MM.1S (cell line): ENCODE measurements at regions not wholly inside any gene's neighbourhood (a gene's known extent, or its start where the extent isn't known, plus 50 kb on each side); places are given as distances from the start of the nearest gene placed in this dataset.

Experiments used
- DNase-seq: peaks from one replicate; pipeline ENCODE4 v3.0.0-alpha.2; 2015
- H2AFZ ChIP-seq: fragments of 300-600 bp; sonication (generic); 2 replicates; pipeline ENCODE4 v1.6.0; 2016; ENCODE audit warnings: antibody characterized with exemption, low read length
- H3F3A ChIP-seq: fragments of 300-600 bp; sonication (generic); 2 replicates; pipeline ENCODE4 v1.6.1; 2016; ENCODE audit warnings: mild to moderate bottlenecking, antibody characterized with exemption, low read length, moderate library complexity, mixed read lengths; ENCODE audit not compliant: insufficient read depth
- H3K27ac ChIP-seq: fragments of 300-600 bp; sonication (generic); 2 replicates; pipeline ENCODE4 v1.5.1; 2016; ENCODE audit warnings: mild to moderate bottlenecking, low read length
- H3K27me3 ChIP-seq: fragments of 300-600 bp; sonication (generic); replicated peaks from 2 replicates; pipeline ENCODE4 v1.6.0; 2016; ENCODE audit warnings: low read length; ENCODE audit not compliant: insufficient read depth
- H3K36me3 ChIP-seq: fragments of 300-600 bp; sonication (generic); replicated peaks from 2 replicates; pipeline ENCODE4 v1.6.1; 2016; ENCODE audit warnings: mild to moderate bottlenecking, low read length, mixed read lengths; ENCODE audit not compliant: insufficient read depth
- H3K4me1 ChIP-seq: fragments of 300-600 bp; sonication (generic); 2 replicates; pipeline ENCODE4 v1.6.1; 2016; ENCODE audit warnings: low read length, mixed read lengths
- H3K4me2 ChIP-seq: fragments of 300-600 bp; sonication (generic); 2 replicates; pipeline ENCODE4 v1.6.0; 2016; ENCODE audit warnings: low read depth, low read length
- H3K4me3 ChIP-seq: fragments of 300-600 bp; sonication (generic); 2 replicates; pipeline ENCODE4 v1.5.1; 2016; ENCODE audit warnings: low read length, mixed read lengths
- H3K79me2 ChIP-seq: fragments of 300-600 bp; sonication (generic); 2 replicates; pipeline ENCODE4 v1.6.1; 2016; ENCODE audit warnings: mixed run types, low read length, mixed read lengths
- H3K9ac ChIP-seq: fragments of 300-600 bp; sonication (generic); 2 replicates; pipeline ENCODE4 v1.6.1; 2016; ENCODE audit warnings: low read length, mixed read lengths
- H3K9me2 ChIP-seq: fragments of 300-600 bp; sonication (generic); replicated peaks from 2 replicates; pipeline ENCODE4 v1.6.1; 2016; ENCODE audit warnings: mild to moderate bottlenecking, low read length, mixed read lengths; ENCODE audit not compliant: insufficient read depth
- H3K9me3 ChIP-seq: fragments of 300-600 bp; sonication (generic); replicated peaks from 2 replicates; pipeline ENCODE4 v1.6.1; 2016; ENCODE audit warnings: mild to moderate bottlenecking, low read length, mixed read lengths; ENCODE audit not compliant: insufficient read depth
- H4K20me1 ChIP-seq: fragments of 300-600 bp; sonication (generic); 2 replicates; pipeline ENCODE4 v1.6.1; 2016; ENCODE audit warnings: mild to moderate bottlenecking, low read length, moderate library complexity, mixed read lengths; ENCODE audit not compliant: insufficient read depth
- EZH2 ChIP-seq: fragments of 300-600 bp; sonication (generic); optimal IDR thresholded peaks from 2 replicates; pipeline ENCODE3; 2017; ENCODE audit warnings: low read depth, mild to moderate bottlenecking, antibody characterized with exemption, low read length, mixed read lengths
- EZH2phosphoT487 ChIP-seq: fragments of 300-600 bp; sonication (generic); IDR thresholded peaks from 2 replicates; pipeline ENCODE4 v1.6.1; 2018; ENCODE audit warnings: antibody characterized with exemption, low read length
- TF ChIP-seq, protein P1 (sequence below): fragments of 300-600 bp; sonication (generic); IDR thresholded peaks from 2 replicates; pipeline ENCODE4 v1.5.1; 2016; ENCODE audit warnings: antibody characterized with exemption, low read length, mixed read lengths

DNA sequence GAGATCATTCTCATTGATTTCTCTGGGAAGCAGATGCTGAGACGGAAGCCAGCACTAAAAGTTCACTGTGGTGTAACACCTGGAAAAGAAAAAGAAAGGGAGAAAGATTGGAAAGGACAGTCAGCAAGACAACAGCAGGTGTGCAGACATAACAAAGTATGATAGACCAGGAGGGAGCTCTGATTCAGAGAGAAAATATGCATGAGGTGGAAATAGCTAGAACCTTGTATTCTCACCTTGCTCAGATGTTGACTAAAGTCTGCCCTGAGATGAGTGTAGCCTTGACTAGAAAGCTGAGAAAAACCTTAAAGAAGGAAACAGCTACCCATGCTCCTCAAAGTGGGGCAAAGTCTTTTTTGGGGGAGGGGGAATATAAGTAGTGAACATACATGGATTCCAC is 1711.8 kb downstream of the EFNB2 start:
- TF ChIP-seq, protein P1, sequence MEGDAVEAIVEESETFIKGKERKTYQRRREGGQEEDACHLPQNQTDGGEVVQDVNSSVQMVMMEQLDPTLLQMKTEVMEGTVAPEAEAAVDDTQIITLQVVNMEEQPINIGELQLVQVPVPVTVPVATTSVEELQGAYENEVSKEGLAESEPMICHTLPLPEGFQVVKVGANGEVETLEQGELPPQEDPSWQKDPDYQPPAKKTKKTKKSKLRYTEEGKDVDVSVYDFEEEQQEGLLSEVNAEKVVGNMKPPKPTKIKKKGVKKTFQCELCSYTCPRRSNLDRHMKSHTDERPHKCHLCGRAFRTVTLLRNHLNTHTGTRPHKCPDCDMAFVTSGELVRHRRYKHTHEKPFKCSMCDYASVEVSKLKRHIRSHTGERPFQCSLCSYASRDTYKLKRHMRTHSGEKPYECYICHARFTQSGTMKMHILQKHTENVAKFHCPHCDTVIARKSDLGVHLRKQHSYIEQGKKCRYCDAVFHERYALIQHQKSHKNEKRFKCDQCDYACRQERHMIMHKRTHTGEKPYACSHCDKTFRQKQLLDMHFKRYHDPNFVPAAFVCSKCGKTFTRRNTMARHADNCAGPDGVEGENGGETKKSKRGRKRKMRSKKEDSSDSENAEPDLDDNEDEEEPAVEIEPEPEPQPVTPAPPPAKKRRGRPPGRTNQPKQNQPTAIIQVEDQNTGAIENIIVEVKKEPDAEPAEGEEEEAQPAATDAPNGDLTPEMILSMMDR = no peak
- TF ChIP-seq EZH2 = no peak
- TF ChIP-seq EZH2phosphoT487 = no peak
- Histone ChIP-seq H3K4me1 (no peaks in the 10 kb centered on the region), H3K79me2 (no peaks in the 10 kb centered on the region), H3K9ac (no peak overlapping the region), H3K27ac (no peak overlapping the region), H4K20me1 (no peaks in the 10 kb centered on the region), H3K36me3 (no peaks in the 10 kb centered on the region), H2AFZ (no peak overlapping the region), H3K4me2 (no peak overlapping the region), H3K9me3 (no peaks in the 10 kb centered on the region), H3F3A (no peaks in the 10 kb centered on the region), H3K27me3 (no peaks in the 10 kb centered on the region), H3K9me2 (no peaks in the 10 kb centered on the region), H3K4me3 (no peak overlapping the region)
- DNase-seq = no peak

DNA sequence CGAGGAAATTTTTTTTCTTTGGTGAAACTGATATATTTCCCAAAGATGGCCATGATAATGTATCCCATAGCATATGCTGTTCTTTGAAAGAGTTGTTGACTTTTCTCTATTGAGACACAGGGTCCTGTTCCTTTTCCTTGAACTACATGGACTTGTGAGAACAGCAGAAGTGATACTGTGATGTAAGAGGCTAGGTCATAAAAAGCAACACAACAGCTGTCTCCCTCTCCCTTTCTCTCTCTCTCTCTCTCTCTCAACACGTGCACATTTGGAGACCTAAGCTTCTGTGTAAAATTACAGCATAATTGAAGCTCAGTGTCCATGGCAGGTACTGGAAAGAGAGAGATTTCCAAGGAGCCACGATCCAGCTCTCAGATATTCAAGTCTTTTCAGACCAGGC is 1712.4 kb downstream of the EFNB2 start:
- H3K36me3 ChIP-seq = no peaks in the 10 kb centered on the region
- DNase-seq = no peak
- no peaks in the 10 kb centered on the region for H3K27me3 ChIP-seq
- no peak overlapping the region for H3K4me2 ChIP-seq
- no peak overlapping the region for H2AFZ ChIP-seq
- no peaks in the 10 kb centered on the region for H3K9me3 ChIP-seq
- TF ChIP-seq EZH2 = no peak
- no peak for TF ChIP-seq EZH2phosphoT487
- TF ChIP-seq, protein P1 = no peak
- H4K20me1 ChIP-seq = no peaks in the 10 kb centered on the region
- H3F3A ChIP-seq = no peaks in the 10 kb centered on the region
- H3K27ac ChIP-seq = no peak overlapping the region
- H3K9ac ChIP-seq = no peak overlapping the region
- no peaks in the 10 kb centered on the region for H3K79me2 ChIP-seq
- no peak overlapping the region for H3K4me3 ChIP-seq
- no peaks in the 10 kb centered on the region for H3K4me1 ChIP-seq
- H3K9me2 ChIP-seq = no peaks in the 10 kb centered on the region

DNA sequence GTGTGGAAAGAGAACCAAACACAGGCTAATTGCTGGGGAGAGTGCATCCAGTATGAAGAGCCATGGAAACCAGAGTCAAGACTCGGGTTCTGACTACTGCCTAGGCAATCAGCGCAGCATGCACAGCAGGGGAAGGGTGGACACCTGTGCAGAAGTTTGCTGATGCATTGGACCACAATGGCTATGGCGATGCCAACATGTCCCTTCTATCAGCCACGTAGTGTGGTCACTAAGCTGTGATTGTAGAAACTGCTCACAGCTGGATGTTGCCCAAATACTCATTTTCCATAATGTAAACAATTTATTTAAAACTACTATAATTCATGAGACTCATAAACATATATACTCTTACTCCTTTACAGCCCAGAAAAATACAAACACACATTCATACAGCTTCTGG is 1718.2 kb downstream of the EFNB2 start:
- Histone ChIP-seq H3F3A (no peaks in the 10 kb centered on the region), H4K20me1 (no peaks in the 10 kb centered on the region), H3K36me3 (no peaks in the 10 kb centered on the region), H3K27me3 (no peaks in the 10 kb centered on the region), H3K4me3 (no peak overlapping the region), H3K9me2 (no peaks in the 10 kb centered on the region), H3K9me3 (no peaks in the 10 kb centered on the region), H2AFZ (no peak overlapping the region), H3K27ac (no peak overlapping the region), H3K9ac (no peak overlapping the region), H3K4me1 (no peaks in the 10 kb centered on the region), H3K79me2 (no peaks in the 10 kb centered on the region), H3K4me2 (no peak overlapping the region)
- DNase-seq = no peak
- TF ChIP-seq, protein P1 = no peak
- no peak for TF ChIP-seq EZH2
- no peak for TF ChIP-seq EZH2phosphoT487
